ENCODE measurements at regions not wholly inside any gene's neighbourhood (a gene's known extent, or its start where the extent isn't known, plus 50 kb on each side); places are given as distances from the start of the nearest gene placed in this dataset.

GRCh38 chrX:38916801-38917200 is 115.5 kb downstream of the MID1IP1 start:
- Mint-ChIP-seq H3K4me1 (peaks cover 0 to 2% (median 0%) of the 10 kb centered on the region in 4 donors), H3K4me3 (no peak overlapping the region), H3K9me3 (peaks cover 0 to 4% (median 2%) of the 10 kb centered on the region in 7 donors), H3K27me3 (peaks cover 4% of the 10 kb centered on the region), H3K27ac (no peak overlapping the region), H3K36me3 (no peaks in the 10 kb centered on the region)
- Histone ChIP-seq H3K27ac (ENCODE audit: insufficient read depth, low read length, poor library complexity, severe bottlenecking) (no peak overlapping the region), H3K4me3 (ENCODE audit: low read depth, low read length) (no peak overlapping the region), H3K4me1 (ENCODE audit: control insufficient read depth, insufficient read depth, low read length, poor library complexity, severe bottlenecking) (no peaks in the 10 kb centered on the region), H3K9me3 (ENCODE audit: control insufficient read depth in 2 of 2, low read length in 2 of 2) (no peaks in the 10 kb centered on the region), H3K27me3 (ENCODE audit: control insufficient read depth, insufficient read depth, low read length) (no peaks in the 10 kb centered on the region), H3K36me3 (ENCODE audit: control insufficient read depth, insufficient read depth, low read length) (no peaks in the 10 kb centered on the region)
- ATAC-seq (ENCODE audit: low read depth in 2 of 2), result no peak
- DNase-seq, result no peak

- no peaks in the 10 kb centered on the region for H3K9me3 ChIP-seq (ENCODE audit: control insufficient read depth in 2 of 2, low read length in 2 of 2)
- H3K27me3 Mint-ChIP-seq, result peaks cover 4% of the 10 kb centered on the region
- no peak overlapping the region for H3K4me3 ChIP-seq (ENCODE audit: low read depth, low read length)
- H3K9me3 Mint-ChIP-seq, result peaks cover 0 to 4% (median 0%) of the 10 kb centered on the region in 7 donors
- H3K4me1 Mint-ChIP-seq, result peaks cover 0 to 2% (median 0%) of the 10 kb centered on the region in 4 donors
- H3K36me3 ChIP-seq (ENCODE audit: control insufficient read depth, insufficient read depth, low read length), result no peaks in the 10 kb centered on the region
- H3K4me1 ChIP-seq (ENCODE audit: control insufficient read depth, insufficient read depth, low read length, poor library complexity, severe bottlenecking), result no peaks in the 10 kb centered on the region
- H3K36me3 Mint-ChIP-seq, result no peaks in the 10 kb centered on the region
- ATAC-seq (ENCODE audit: low read depth in 2 of 2), result no peak
- H3K27me3 ChIP-seq (ENCODE audit: control insufficient read depth, insufficient read depth, low read length), result no peaks in the 10 kb centered on the region
- H3K4me3 Mint-ChIP-seq, result no peak overlapping the region
- no peak for DNase-seq
- H3K27ac Mint-ChIP-seq, result no peak overlapping the region
- H3K27ac ChIP-seq (ENCODE audit: insufficient read depth, low read length, poor library complexity, severe bottlenecking), result no peak overlapping the region
Measured at GRCh38 chrX:38917954-38918353, 116.7 kb downstream of the MID1IP1 start.

- no peak overlapping the region for H3K4me3 ChIP-seq (ENCODE audit: low read depth, low read length)
- no peaks in the 10 kb centered on the region for H3K4me1 ChIP-seq (ENCODE audit: control insufficient read depth, insufficient read depth, low read length, poor library complexity, severe bottlenecking)
- H3K9me3 ChIP-seq (ENCODE audit: control insufficient read depth in 2 of 2, low read length in 2 of 2), result no peaks in the 10 kb centered on the region
- no peaks in the 10 kb centered on the region for H3K36me3 ChIP-seq (ENCODE audit: control insufficient read depth, insufficient read depth, low read length)
- Mint-ChIP-seq H3K9me3 (peaks cover 0 to 3% (median 0%) of the 10 kb centered on the region in 7 donors), H3K4me3 (no peak overlapping the region), H3K27me3 (peaks cover 4% of the 10 kb centered on the region), H3K36me3 (no peaks in the 10 kb centered on the region), H3K27ac (no peak overlapping the region), H3K4me1 (peaks cover 0 to 2% (median 0%) of the 10 kb centered on the region in 4 donors)
- no peak overlapping the region for H3K27ac ChIP-seq (ENCODE audit: insufficient read depth, low read length, poor library complexity, severe bottlenecking)
- ATAC-seq (ENCODE audit: low read depth in 2 of 2) (no peak), DNase-seq (no peak)
- H3K27me3 ChIP-seq (ENCODE audit: control insufficient read depth, insufficient read depth, low read length), result no peaks in the 10 kb centered on the region
Measured at GRCh38 chrX:38919202-38919601, 117.9 kb downstream of the MID1IP1 start.

GRCh38 chrX:38919853-38920528 is 118.7 kb downstream of the MID1IP1 start:
- H3K4me1 ChIP-seq (ENCODE audit: control insufficient read depth, insufficient read depth, low read length, poor library complexity, severe bottlenecking), result no peaks in the 10 kb centered on the region
- no peak overlapping the region for H3K27ac Mint-ChIP-seq
- no peaks in the 10 kb centered on the region for H3K36me3 ChIP-seq (ENCODE audit: control insufficient read depth, insufficient read depth, low read length)
- H3K4me3 ChIP-seq (ENCODE audit: low read depth, low read length), result no peak overlapping the region
- H3K27ac ChIP-seq (ENCODE audit: insufficient read depth, low read length, poor library complexity, severe bottlenecking), result no peak overlapping the region
- H3K36me3 Mint-ChIP-seq, result no peaks in the 10 kb centered on the region
- H3K9me3 ChIP-seq (ENCODE audit: control insufficient read depth in 2 of 2, low read length in 2 of 2), result no peaks in the 10 kb centered on the region
- H3K4me3 Mint-ChIP-seq, result no peak overlapping the region
- no peak for ATAC-seq (ENCODE audit: low read depth in 2 of 2)
- no peaks in the 10 kb centered on the region for H3K4me1 Mint-ChIP-seq
- peaks cover 4% of the 10 kb centered on the region for H3K27me3 Mint-ChIP-seq
- H3K27me3 ChIP-seq (ENCODE audit: control insufficient read depth, insufficient read depth, low read length), result no peaks in the 10 kb centered on the region
- no peak for DNase-seq
- H3K9me3 Mint-ChIP-seq, result peaks cover 0 to 2% (median 0%) of the 10 kb centered on the region in 7 donors

- no peaks in the 10 kb centered on the region for H3K4me1 ChIP-seq (ENCODE audit: control insufficient read depth, insufficient read depth, low read length, poor library complexity, severe bottlenecking)
- H3K36me3 ChIP-seq (ENCODE audit: control insufficient read depth, insufficient read depth, low read length), result no peaks in the 10 kb centered on the region
- DNase-seq (no peak), ATAC-seq (ENCODE audit: low read depth in 2 of 2) (no peak)
- Mint-ChIP-seq H3K4me3 (no peak overlapping the region), H3K36me3 (no peaks in the 10 kb centered on the region), H3K27ac (no peak overlapping the region), H3K9me3 (peaks cover 0 to 4% (median 0%) of the 10 kb centered on the region in 7 donors), H3K4me1 (no peaks in the 10 kb centered on the region), H3K27me3 (peaks cover 4% of the 10 kb centered on the region)
- H3K9me3 ChIP-seq (ENCODE audit: control insufficient read depth in 2 of 2, low read length in 2 of 2), result no peaks in the 10 kb centered on the region
- no peak overlapping the region for H3K4me3 ChIP-seq (ENCODE audit: low read depth, low read length)
- no peak overlapping the region for H3K27ac ChIP-seq (ENCODE audit: insufficient read depth, low read length, poor library complexity, severe bottlenecking)
- H3K27me3 ChIP-seq (ENCODE audit: control insufficient read depth, insufficient read depth, low read length), result no peaks in the 10 kb centered on the region
Measured at GRCh38 chrX:38923451-38923969, 122.3 kb downstream of the MID1IP1 start.

GRCh38 chrX:38927592-38927991 is 126.3 kb downstream of the MID1IP1 start:
- H3K27ac ChIP-seq (ENCODE audit: insufficient read depth, low read length, poor library complexity, severe bottlenecking), result no peak overlapping the region
- Mint-ChIP-seq H3K27me3 (no peaks in the 10 kb centered on the region), H3K27ac (no peak overlapping the region), H3K4me1 (no peaks in the 10 kb centered on the region), H3K36me3 (no peaks in the 10 kb centered on the region), H3K9me3 (peaks cover 0 to 4% (median 0%) of the 10 kb centered on the region in 7 donors), H3K4me3 (no peak overlapping the region)
- DNase-seq (no peak), ATAC-seq (ENCODE audit: low read depth in 2 of 2) (no peak)
- H3K27me3 ChIP-seq (ENCODE audit: control insufficient read depth, insufficient read depth, low read length), result no peaks in the 10 kb centered on the region
- no peak overlapping the region for H3K4me3 ChIP-seq (ENCODE audit: low read depth, low read length)
- no peaks in the 10 kb centered on the region for H3K9me3 ChIP-seq (ENCODE audit: control insufficient read depth in 2 of 2, low read length in 2 of 2)
- H3K36me3 ChIP-seq (ENCODE audit: control insufficient read depth, insufficient read depth, low read length), result no peaks in the 10 kb centered on the region
- H3K4me1 ChIP-seq (ENCODE audit: control insufficient read depth, insufficient read depth, low read length, poor library complexity, severe bottlenecking), result no peaks in the 10 kb centered on the region

GRCh38 chrX:38929966-38930421 is 128.7 kb downstream of the MID1IP1 start:
- Mint-ChIP-seq H3K4me3 (no peak overlapping the region), H3K4me1 (no peaks in the 10 kb centered on the region), H3K27ac (no peak overlapping the region), H3K27me3 (no peaks in the 10 kb centered on the region), H3K9me3 (peaks cover 0 to 4% (median 0%) of the 10 kb centered on the region in 7 donors), H3K36me3 (no peaks in the 10 kb centered on the region)
- ATAC-seq (ENCODE audit: low read depth in 2 of 2) (no peak), DNase-seq (no peak)
- Histone ChIP-seq H3K9me3 (ENCODE audit: control insufficient read depth in 2 of 2, low read length in 2 of 2) (no peaks in the 10 kb centered on the region), H3K27me3 (ENCODE audit: control insufficient read depth, insufficient read depth, low read length) (no peaks in the 10 kb centered on the region), H3K4me1 (ENCODE audit: control insufficient read depth, insufficient read depth, low read length, poor library complexity, severe bottlenecking) (no peaks in the 10 kb centered on the region), H3K4me3 (ENCODE audit: low read depth, low read length) (no peak overlapping the region), H3K27ac (ENCODE audit: insufficient read depth, low read length, poor library complexity, severe bottlenecking) (no peak overlapping the region), H3K36me3 (ENCODE audit: control insufficient read depth, insufficient read depth, low read length) (no peaks in the 10 kb centered on the region)

- Histone ChIP-seq H3K9me3 (ENCODE audit: control insufficient read depth in 2 of 2, low read length in 2 of 2) (no peaks in the 10 kb centered on the region), H3K36me3 (ENCODE audit: control insufficient read depth, insufficient read depth, low read length) (no peaks in the 10 kb centered on the region), H3K4me3 (ENCODE audit: low read depth, low read length) (no peak overlapping the region), H3K27me3 (ENCODE audit: control insufficient read depth, insufficient read depth, low read length) (no peaks in the 10 kb centered on the region), H3K27ac (ENCODE audit: insufficient read depth, low read length, poor library complexity, severe bottlenecking) (no peak overlapping the region), H3K4me1 (ENCODE audit: control insufficient read depth, insufficient read depth, low read length, poor library complexity, severe bottlenecking) (no peaks in the 10 kb centered on the region)
- Mint-ChIP-seq H3K4me3 (no peak overlapping the region), H3K4me1 (no peaks in the 10 kb centered on the region), H3K27me3 (no peaks in the 10 kb centered on the region), H3K36me3 (no peaks in the 10 kb centered on the region), H3K9me3 (peaks cover 0 to 3% (median 0%) of the 10 kb centered on the region in 7 donors), H3K27ac (no peak overlapping the region)
- ATAC-seq (ENCODE audit: low read depth in 2 of 2) (no peak), DNase-seq (no peak)
Measured at GRCh38 chrX:38930474-38930873, 129.2 kb downstream of the MID1IP1 start.

Measured in CD4-positive, CD25-positive, alpha-beta regulatory T cell (primary cell).